ENCODE measurements at regions not wholly inside any gene's neighbourhood (a gene's known extent, or its start where the extent isn't known, plus 50 kb on each side); places are given as distances from the start of the nearest gene placed in this dataset.

DNA sequence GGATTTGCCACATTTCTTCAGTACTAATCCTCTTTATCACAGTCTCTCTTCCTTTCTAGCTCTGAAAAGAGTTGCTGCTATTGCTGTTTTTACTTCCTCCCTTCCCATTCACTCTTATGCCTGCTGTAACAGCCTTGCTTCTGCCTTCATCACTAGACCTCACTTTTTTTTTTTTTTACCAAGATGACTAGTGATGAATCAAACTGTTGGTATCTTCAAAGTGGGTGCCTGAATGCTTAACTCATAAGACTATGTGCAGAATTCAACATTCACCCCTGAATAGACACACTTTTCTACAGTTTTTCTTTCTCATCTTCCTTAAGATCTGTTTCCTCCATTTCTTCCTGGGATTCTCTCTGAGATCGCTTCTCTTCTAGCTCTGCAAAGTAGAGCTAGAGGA is 217.2 kb upstream of the HTR2A start:
- ATAC-seq = no peak
- H3K36me3 Mint-ChIP-seq = no peaks in the 10 kb centered on the region
- no peaks in the 10 kb centered on the region for H3K27me3 Mint-ChIP-seq
- H3K4me3 Mint-ChIP-seq = no peak overlapping the region
- H3K4me1 Mint-ChIP-seq = peaks cover 4% of the 10 kb centered on the region
- no peak overlapping the region for H3K27ac Mint-ChIP-seq
- no peaks in the 10 kb centered on the region for H3K9me3 Mint-ChIP-seq

DNA sequence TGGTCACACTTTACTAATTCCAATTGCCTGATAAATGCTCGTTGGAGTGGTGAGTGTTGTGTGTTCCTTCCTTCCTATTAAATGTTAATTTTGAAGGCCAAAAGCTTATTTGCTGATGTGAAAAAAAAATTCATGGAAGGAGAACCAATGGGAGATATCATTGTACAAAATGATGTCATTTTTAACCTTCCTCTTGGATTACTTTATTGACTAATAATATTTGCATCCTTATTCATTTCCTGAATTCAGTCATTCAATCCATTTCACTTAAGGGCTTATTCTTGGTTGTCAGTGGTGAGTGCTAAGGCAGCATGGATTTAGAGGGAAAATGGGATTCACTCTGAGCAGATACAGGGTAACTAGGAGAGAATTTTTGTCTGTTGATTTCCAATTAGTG is 216.0 kb upstream of the HTR2A start:
- Mint-ChIP-seq H3K27ac (no peak overlapping the region), H3K4me1 (peaks cover 6% of the 10 kb centered on the region), H3K27me3 (no peaks in the 10 kb centered on the region), H3K9me3 (no peaks in the 10 kb centered on the region), H3K36me3 (no peaks in the 10 kb centered on the region), H3K4me3 (no peak overlapping the region)
- no peak for ATAC-seq

DNA sequence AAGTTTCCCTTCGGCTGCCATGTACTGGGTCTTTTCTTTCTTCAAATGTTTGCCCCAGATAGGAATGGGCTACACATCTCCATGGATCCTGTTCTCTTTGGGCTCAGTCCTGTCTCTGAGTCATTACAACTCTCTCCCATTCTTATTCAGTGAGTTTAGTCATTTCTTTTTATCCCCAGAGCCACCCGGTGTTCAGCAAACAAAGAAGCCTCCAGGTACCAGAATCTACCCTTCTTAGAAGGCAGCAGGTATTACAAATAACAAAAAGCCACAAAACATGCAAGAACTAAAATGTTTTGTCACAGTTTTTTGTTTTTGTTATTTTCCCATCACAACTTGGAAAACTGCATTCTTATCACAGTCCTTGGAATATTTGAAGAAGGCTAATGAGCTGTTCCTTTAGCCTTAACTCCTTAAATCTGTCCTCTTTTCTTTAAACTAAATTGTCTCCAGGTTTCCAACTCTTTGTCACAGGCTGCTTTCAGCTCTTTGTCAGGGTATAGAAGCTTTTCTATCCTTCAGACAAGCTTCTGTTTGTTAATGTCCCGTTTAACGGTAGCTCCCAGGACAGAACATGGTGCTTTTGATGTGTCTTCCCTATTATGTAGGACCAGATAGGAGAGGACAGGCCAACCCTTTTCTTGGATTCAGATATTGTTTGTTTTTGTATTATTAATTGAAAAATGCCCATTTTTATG is 215.5 kb upstream of the HTR2A start:
- Mint-ChIP-seq H3K4me1 (peaks cover 6% of the 10 kb centered on the region), H3K27me3 (no peaks in the 10 kb centered on the region), H3K36me3 (no peaks in the 10 kb centered on the region), H3K4me3 (no peak overlapping the region), H3K9me3 (no peaks in the 10 kb centered on the region), H3K27ac (no peak overlapping the region)
- no peak for ATAC-seq

DNA sequence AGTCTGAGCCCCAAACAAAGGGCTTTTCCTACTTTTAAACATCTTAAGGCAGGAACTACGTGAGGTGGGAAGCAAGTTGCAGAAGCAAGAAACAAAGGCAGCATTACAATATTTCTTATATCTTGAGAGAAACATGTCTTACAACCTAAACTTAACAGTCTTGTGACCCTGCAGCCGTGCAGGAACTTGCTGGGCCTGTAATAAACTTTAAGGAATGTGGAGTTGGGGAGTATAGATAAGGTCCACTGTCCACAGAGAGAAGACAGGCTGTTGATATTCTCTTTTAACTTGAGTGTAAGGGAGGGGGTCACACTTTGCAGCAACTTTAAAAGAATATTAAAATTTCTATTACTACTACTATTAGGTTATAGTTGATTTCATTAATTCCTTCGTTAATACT is 214.6 kb upstream of the HTR2A start:
- Mint-ChIP-seq H3K27me3 (no peaks in the 10 kb centered on the region), H3K4me3 (no peak overlapping the region), H3K4me1 (peaks cover 6% of the 10 kb centered on the region), H3K36me3 (no peaks in the 10 kb centered on the region), H3K9me3 (no peaks in the 10 kb centered on the region), H3K27ac (no peak overlapping the region)
- no peak for ATAC-seq

DNA sequence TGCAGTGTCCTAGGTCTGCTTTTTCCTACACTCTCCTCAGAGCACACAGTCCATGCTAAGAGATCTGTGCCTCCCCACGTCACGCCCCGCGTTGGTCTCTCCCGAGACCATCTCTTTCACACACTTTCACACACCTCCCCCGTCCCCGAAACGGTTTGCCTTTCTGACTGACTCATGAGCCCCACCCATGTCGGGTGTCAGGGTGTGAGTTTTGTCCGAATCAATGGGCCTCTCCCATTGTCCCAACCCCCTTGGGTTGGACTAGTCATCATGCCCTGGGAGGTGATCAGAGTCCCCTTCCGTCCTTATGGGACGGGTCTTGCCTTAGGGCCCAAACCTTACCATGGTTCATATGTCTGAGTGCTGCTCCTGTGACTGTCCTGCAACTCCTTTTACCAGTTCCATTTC is 214.0 kb upstream of the HTR2A start:
- Mint-ChIP-seq H3K9me3 (no peaks in the 10 kb centered on the region), H3K36me3 (no peaks in the 10 kb centered on the region), H3K4me1 (peaks cover 6% of the 10 kb centered on the region), H3K27ac (no peak overlapping the region), H3K27me3 (no peaks in the 10 kb centered on the region), H3K4me3 (no peak overlapping the region)
- ATAC-seq = peak; percentile 43

DNA sequence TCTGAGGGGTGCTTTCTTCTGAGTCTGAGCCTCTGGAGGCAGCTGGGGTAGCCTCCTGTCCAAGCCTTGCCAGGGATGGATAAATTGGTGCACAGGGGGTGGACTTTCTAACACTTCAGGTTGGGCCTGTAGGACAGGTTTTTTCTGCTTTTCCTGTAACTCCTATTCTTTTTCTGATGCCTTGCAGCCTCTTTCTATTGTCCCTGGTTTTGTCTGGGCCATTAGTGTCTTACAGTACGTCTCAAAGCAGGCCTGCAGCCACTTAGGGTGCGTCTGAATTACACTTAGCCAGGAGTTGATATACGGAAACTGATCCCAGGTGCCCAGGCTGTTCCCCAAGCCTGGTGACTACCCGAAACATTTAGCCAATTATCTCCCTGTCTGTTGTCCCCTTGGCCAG is 213.3 kb upstream of the HTR2A start:
- Mint-ChIP-seq H3K4me1 (peaks cover 6% of the 10 kb centered on the region), H3K27ac (no peak overlapping the region), H3K36me3 (no peaks in the 10 kb centered on the region), H3K27me3 (no peaks in the 10 kb centered on the region), H3K4me3 (no peak overlapping the region), H3K9me3 (no peaks in the 10 kb centered on the region)
- ATAC-seq = no peak

DNA sequence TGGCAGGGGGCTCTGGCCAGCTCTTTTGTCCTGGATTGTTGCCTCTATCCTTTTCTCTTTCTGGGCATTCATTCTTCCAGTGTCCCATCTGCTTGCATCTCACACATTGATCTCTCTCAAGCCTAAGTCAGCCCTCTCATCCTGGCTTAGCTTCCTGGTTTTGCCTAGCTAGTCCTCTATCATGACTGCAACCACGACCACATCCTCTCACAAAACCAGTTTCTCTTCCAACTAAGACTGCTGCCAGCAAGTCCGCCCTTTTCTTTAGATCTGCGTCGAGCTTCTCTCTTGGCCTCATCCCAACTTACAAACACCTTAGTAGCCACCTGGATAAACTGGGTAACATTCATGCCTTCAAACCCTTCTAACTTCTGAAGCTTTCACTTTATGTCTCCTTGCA is 212.2 kb upstream of the HTR2A start:
- no peak overlapping the region for H3K4me3 Mint-ChIP-seq
- H3K27me3 Mint-ChIP-seq = no peaks in the 10 kb centered on the region
- peak overlapping the region; percentile 0 for H3K27ac Mint-ChIP-seq
- H3K4me1 Mint-ChIP-seq = peaks cover 6% of the 10 kb centered on the region
- no peaks in the 10 kb centered on the region for H3K36me3 Mint-ChIP-seq
- ATAC-seq = peak; percentile 27
- H3K9me3 Mint-ChIP-seq = peaks cover under 1% of the 10 kb centered on the region

DNA sequence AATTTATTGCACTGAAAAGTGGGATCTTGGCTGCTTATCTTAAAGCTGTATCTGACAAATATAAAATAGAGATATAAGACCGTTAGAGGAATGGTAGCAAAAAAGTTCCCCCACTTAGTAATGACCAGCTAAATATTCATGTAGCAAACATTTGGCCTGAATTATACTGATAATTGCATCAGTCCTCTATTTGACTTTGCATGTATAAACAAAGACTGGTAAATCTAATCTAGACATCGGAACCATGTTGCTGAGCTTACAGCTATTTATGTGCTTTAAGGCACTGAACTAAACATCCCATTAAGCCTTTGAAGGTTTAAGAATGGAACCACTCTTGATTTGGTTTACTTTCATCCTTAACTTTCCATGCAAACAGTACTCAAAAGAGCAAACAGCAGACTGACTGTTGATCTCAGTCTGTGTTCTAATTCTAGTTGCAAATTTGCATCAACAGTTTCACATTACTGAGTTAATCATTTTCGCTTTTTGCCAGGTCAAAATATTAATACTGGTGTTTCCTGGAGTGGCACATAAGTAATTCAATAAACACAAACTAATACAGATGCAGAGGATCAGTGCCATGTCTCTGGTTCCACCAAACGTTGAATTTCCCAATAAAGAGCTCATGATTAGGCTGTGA is 203.5 kb upstream of the HTR2A start:
- peaks cover 14% of the 10 kb centered on the region for H3K27me3 Mint-ChIP-seq
- H3K27ac Mint-ChIP-seq = no peak overlapping the region
- no peak overlapping the region for H3K4me3 Mint-ChIP-seq
- no peak for ATAC-seq
- H3K36me3 Mint-ChIP-seq = no peaks in the 10 kb centered on the region
- peaks cover 4% of the 10 kb centered on the region for H3K9me3 Mint-ChIP-seq
- H3K4me1 Mint-ChIP-seq = no peaks in the 10 kb centered on the region

DNA sequence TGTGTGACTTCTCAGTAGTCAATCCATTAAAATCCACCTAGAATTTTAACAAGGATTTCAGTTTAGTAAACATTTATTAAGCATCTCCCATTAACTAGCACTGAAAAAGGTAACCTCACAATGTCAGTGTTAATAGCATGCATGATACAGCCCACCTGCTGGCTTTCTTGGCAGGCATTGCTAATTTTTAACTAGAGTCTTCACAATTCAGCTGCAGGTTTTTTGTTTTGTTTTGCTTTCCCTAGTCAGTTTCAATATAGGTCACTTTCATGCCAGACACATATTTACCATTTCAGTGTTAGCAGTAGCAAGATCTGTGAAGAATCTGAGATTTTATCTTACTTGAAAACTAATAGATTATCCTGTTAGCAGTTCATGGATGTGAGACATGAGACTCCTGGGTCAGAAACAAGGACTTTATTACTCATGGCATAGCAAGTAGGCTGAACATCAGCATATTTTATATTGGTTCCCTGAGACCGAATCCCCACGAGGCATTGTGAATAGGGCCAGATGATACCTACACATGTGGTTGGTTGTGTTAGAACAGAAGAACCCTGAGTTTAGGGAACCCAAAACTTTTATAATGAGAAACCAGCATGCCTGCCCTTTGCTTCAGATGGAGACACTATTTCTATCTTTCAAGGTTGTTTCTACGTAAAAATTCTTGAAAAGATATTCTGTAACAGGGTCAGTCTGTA is 198.0 kb upstream of the HTR2A start:
- no peaks in the 10 kb centered on the region for H3K36me3 Mint-ChIP-seq
- H3K9me3 Mint-ChIP-seq = no peaks in the 10 kb centered on the region

DNA sequence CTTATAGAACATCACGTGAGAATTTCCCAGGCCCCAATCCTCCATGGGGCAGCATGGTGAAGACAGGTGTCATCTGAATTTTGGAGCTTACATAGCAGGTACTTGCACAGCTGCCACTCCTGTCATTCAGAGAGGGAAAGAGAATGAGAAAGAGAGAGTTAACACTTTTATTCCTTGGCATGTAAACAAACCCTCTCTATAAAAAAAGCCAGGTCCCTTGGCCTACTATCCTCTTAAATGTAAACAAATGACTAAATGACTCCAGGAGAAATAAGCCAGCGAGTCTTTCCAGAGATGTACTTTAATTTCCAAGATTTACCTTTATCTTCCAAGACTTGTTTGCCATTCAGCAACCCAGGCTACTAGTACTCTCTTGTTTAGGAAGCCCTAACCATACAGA is 195.3 kb upstream of the HTR2A start:
- no peaks in the 10 kb centered on the region for H3K4me1 Mint-ChIP-seq
- H3K36me3 Mint-ChIP-seq = no peaks in the 10 kb centered on the region
- peaks cover 16% of the 10 kb centered on the region for H3K27me3 Mint-ChIP-seq
- ATAC-seq = no peak
- no peak overlapping the region for H3K27ac Mint-ChIP-seq
- H3K4me3 Mint-ChIP-seq = no peak overlapping the region
- H3K9me3 Mint-ChIP-seq = no peaks in the 10 kb centered on the region

More for the DNA sequence above, 198.0 kb upstream of the HTR2A start:
- ATAC-seq = no peak
- H3K4me1 Mint-ChIP-seq = no peaks in the 10 kb centered on the region
- no peak overlapping the region for H3K27ac Mint-ChIP-seq
- H3K4me3 Mint-ChIP-seq = no peak overlapping the region
- peaks cover 22% of the 10 kb centered on the region for H3K27me3 Mint-ChIP-seq

DNA sequence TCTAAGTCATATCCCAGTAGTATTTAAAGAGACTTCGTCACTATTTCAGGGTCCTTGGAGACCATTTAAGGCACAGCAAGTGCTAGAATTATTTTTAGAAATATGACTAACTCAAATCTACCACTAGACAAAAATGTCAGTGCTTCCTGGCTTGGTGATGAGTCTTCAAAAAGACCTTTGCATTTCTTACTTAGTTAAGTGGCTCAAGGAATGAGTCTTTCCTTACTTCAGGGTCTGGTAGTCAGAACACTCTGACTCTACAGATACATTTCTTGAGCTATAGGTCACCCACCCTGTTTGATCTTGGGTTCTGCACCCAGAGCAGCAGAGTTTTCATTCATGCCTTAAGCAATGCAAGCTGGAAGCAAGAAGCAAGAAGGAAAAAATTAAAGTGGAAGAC is 191.0 kb upstream of the HTR2A start:
- H3K36me3 Mint-ChIP-seq = no peaks in the 10 kb centered on the region
- no peak for ATAC-seq
- no peak overlapping the region for H3K27ac Mint-ChIP-seq
- H3K9me3 Mint-ChIP-seq = no peaks in the 10 kb centered on the region
- no peaks in the 10 kb centered on the region for H3K4me1 Mint-ChIP-seq
- no peaks in the 10 kb centered on the region for H3K27me3 Mint-ChIP-seq
- no peak overlapping the region for H3K4me3 Mint-ChIP-seq

DNA sequence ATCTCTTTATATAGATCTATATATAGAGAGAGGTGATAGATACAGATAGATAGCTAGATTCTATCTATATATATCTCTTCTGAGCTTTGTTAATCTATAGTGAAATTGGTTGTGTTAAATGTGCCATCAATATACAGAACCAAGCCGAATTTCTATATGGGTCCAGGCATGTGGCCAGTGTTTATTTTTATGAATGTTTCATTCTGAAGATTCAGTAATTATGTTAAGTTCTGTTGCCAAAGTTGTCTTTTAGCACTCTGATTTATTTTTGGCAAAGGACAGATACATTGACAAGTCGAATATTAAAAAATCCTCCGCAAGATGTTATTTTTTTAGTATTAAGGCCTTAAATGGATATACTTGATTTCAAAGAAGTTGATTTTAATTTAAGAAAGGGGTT is 190.4 kb upstream of the HTR2A start:
- Mint-ChIP-seq H3K27ac (no peak overlapping the region), H3K4me3 (no peak overlapping the region), H3K27me3 (no peaks in the 10 kb centered on the region), H3K4me1 (no peaks in the 10 kb centered on the region), H3K9me3 (no peaks in the 10 kb centered on the region), H3K36me3 (no peaks in the 10 kb centered on the region)
- ATAC-seq = no peak

DNA sequence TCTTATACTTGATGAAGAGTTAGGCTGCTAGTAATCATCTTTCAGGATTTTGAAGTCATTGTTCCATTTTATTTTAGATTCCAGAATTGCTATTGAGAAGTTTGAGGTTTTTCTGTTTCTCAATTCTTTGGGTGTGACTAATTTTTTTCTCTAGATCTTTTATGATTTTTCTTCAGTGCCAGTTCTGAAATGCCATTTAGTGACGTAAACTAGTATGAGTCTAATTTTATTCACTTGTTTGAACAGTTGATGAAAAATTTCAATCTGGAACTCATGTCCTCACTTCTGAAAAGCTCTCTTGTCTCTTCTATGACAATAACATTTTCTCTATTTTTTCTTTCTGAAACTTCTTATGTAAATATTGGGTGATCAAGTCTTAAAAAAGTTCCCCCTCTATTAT is 188.5 kb upstream of the HTR2A start:
- Mint-ChIP-seq H3K27me3 (no peaks in the 10 kb centered on the region), H3K9me3 (no peaks in the 10 kb centered on the region), H3K4me1 (no peaks in the 10 kb centered on the region), H3K36me3 (no peaks in the 10 kb centered on the region), H3K4me3 (no peak overlapping the region), H3K27ac (no peak overlapping the region)
- ATAC-seq = no peak

DNA sequence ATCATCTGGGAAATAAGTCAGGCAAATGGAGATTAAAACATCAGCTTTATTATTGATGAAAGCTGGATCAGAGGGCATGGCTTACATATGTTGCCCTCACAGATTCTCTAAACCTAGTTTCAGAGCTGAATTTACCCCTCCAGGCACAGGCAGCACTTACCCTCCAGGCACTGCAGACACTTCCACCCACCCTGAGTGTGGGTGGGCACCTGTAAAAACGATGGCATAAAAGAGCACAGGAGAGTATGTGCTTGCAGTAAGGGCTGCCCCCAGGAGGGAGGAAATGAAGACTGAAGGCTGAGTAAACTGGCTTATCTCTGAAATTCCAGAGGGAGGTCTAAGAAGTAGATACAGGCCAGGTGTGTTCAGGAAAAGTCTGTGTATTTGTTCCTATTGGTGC is 185.0 kb upstream of the HTR2A start:
- H3K9me3 Mint-ChIP-seq = no peaks in the 10 kb centered on the region
- H3K27ac Mint-ChIP-seq = no peak overlapping the region
- no peak for ATAC-seq
- no peaks in the 10 kb centered on the region for H3K27me3 Mint-ChIP-seq
- no peaks in the 10 kb centered on the region for H3K4me1 Mint-ChIP-seq
- H3K36me3 Mint-ChIP-seq = no peaks in the 10 kb centered on the region
- H3K4me3 Mint-ChIP-seq = no peak overlapping the region

DNA sequence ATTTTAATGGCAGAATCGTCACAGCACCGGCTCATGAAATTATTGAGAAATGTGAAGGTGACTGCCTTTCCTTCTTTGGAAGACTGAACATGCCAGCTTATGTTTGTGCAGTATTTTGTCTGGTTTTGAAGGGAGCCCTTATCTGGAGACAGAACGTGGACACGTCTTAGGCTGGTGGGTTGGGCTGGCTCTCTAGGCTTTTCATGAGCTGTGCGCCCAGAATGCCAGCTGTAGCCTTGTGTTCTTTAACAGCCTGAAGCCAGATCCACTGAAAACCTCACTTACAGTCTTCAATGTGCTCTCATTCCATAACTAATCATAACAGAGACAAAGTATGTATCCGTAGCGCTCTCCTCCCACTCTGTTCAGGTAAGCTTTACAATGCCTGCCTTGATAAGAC is 184.4 kb upstream of the HTR2A start:
- Mint-ChIP-seq H3K27ac (no peak overlapping the region), H3K36me3 (no peaks in the 10 kb centered on the region), H3K27me3 (no peaks in the 10 kb centered on the region), H3K9me3 (peaks cover 2% of the 10 kb centered on the region), H3K4me1 (no peaks in the 10 kb centered on the region), H3K4me3 (no peak overlapping the region)
- ATAC-seq = peak; percentile 43

DNA sequence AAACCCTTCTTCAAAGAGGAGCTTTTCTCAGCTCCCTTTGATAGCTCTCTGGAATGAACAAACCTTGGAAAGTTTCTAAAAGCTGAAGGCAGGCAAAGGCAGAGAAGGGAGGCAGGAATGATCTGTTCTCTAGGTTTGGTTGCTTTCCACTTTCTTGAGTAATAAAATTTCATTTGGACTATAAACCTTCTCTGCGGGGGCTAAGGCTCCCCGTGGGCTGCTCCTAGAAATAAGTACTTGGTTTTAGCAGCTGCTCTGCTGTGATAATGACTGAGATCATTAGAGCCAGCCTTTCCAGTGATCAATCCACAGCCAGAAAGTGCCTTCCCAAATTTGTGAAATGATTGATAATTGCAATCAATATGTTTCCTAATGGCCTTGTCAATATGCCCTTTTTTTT is 183.8 kb upstream of the HTR2A start:
- H3K27me3 Mint-ChIP-seq = no peaks in the 10 kb centered on the region
- H3K36me3 Mint-ChIP-seq = no peaks in the 10 kb centered on the region
- H3K9me3 Mint-ChIP-seq = peaks cover 3% of the 10 kb centered on the region
- H3K4me1 Mint-ChIP-seq = no peaks in the 10 kb centered on the region
- no peak overlapping the region for H3K27ac Mint-ChIP-seq
- H3K4me3 Mint-ChIP-seq = no peak overlapping the region
- no peak for ATAC-seq

All from stimulated activated memory B cell treated with anti-CD40 and anti-IgM and Interleukin-4, amounts not matched to agents 10 μg/mL and 1 μg/mL and 100 μg/mL, for 72 hours (primary cell).